ENCODE measurements at regions not wholly inside any gene's neighbourhood (a gene's known extent, or its start where the extent isn't known, plus 50 kb on each side); places are given as distances from the start of the nearest gene placed in this dataset.

- H3K36me3 ChIP-seq: no peaks in the 10 kb centered on the region
- intact Hi-C loops (cut with DNase I; ENCODE audit: low total_unique reads): no loop called here
- no peak for TF ChIP-seq CTCF (IDR thresholded peaks at IDR 0.05)
- TF ChIP-seq EP300 (IDR thresholded peaks at IDR 0.05): no peak
- H3K9me3 ChIP-seq: no peaks in the 10 kb centered on the region
- H3K4me3 ChIP-seq: no peak overlapping the region
- no peak for DNase-seq
- no peak overlapping the region for H3K27ac ChIP-seq
- 43 to 60% (median 59%) methylated on average over 3 of the region's 3 CpGs for WGBS, 5 donors
- no peaks in the 10 kb centered on the region for H3K4me1 ChIP-seq
- no peaks in the 10 kb centered on the region for H3K27me3 ChIP-seq
Measured at GRCh38 chr11:107157146-107157808, 139.0 kb upstream of the GUCY1A2 start.

- no peaks in the 10 kb centered on the region for H3K9me3 ChIP-seq
- DNase-seq: no peak
- H3K36me3 ChIP-seq: no peaks in the 10 kb centered on the region
- peaks cover 0 to 3% (median 0%) of the 10 kb centered on the region in 4 donors for H3K4me1 ChIP-seq
- H3K27ac ChIP-seq: no peak overlapping the region
- no peaks in the 10 kb centered on the region for H3K27me3 ChIP-seq
- H3K4me3 ChIP-seq: no peak overlapping the region
- no peak for TF ChIP-seq POLR2AphosphoS5 (IDR thresholded peaks at IDR 0.05)
- intact Hi-C loops (cut with DNase I; ENCODE audit: low total_unique reads): no loop called here
Measured at GRCh38 chr11:107151579-107151978, 133.3 kb upstream of the GUCY1A2 start.

- Histone ChIP-seq H3K4me3 (no peak overlapping the region), H3K27me3 (no peaks in the 10 kb centered on the region), H3K36me3 (no peaks in the 10 kb centered on the region), H3K4me1 (peaks cover 0 to 3% (median 0%) of the 10 kb centered on the region in 4 donors), H3K27ac (no peak overlapping the region), H3K9me3 (no peaks in the 10 kb centered on the region)
- intact Hi-C loops (cut with DNase I; ENCODE audit: low total_unique reads): no loop called here
- no peak for DNase-seq
- WGBS, 5 donors: 22 to 58% (median 37%) methylated on average over 2 of the region's 2 CpGs
- TF ChIP-seq CTCF (IDR thresholded peaks at IDR 0.05) (no peak), POLR2AphosphoS5 (IDR thresholded peaks at IDR 0.05) (no peak), EP300 (IDR thresholded peaks at IDR 0.05) (no peak), POLR2A (IDR thresholded peaks at IDR 0.05) (no peak)
Measured at GRCh38 chr11:107151158-107151557, 132.9 kb upstream of the GUCY1A2 start.

GRCh38 chr11:107140983-107141382 lies 122.7 kb upstream of the GUCY1A2 start:
- Histone ChIP-seq H3K36me3 (no peaks in the 10 kb centered on the region), H3K4me3 (no peak overlapping the region), H3K9me3 (peaks cover 0 to 10% (median 4%) of the 10 kb centered on the region in 4 donors), H3K4me1 (no peaks in the 10 kb centered on the region), H3K27ac (no peak overlapping the region), H3K27me3 (no peaks in the 10 kb centered on the region)
- no peak for DNase-seq
- intact Hi-C loops (cut with DNase I; ENCODE audit: low total_unique reads): no loop called here
- whole genome bisulfite sequencing, 5 donors: 62 to 82% (median 77%) methylated on average over 3 of the region's 3 CpGs
- TF ChIP-seq CTCF (IDR thresholded peaks at IDR 0.05): no peak
- TF ChIP-seq POLR2AphosphoS5 (IDR thresholded peaks at IDR 0.05): no peak
- no peak for TF ChIP-seq EP300 (IDR thresholded peaks at IDR 0.05)

GRCh38 chr11:107139396-107139795 lies 121.1 kb upstream of the GUCY1A2 start:
- H3K4me3 ChIP-seq: no peak overlapping the region
- intact Hi-C loops (cut with DNase I; ENCODE audit: low total_unique reads): no loop called here
- 69 to 86% (median 79%) methylated on average over 4 of the region's 4 CpGs for WGBS, 5 donors
- H3K9me3 ChIP-seq: peaks cover 0 to 10% (median 4%) of the 10 kb centered on the region in 4 donors
- no peak for DNase-seq
- no peak overlapping the region for H3K27ac ChIP-seq
- no peaks in the 10 kb centered on the region for H3K4me1 ChIP-seq
- H3K27me3 ChIP-seq: no peaks in the 10 kb centered on the region
- no peaks in the 10 kb centered on the region for H3K36me3 ChIP-seq
- TF ChIP-seq POLR2A (IDR thresholded peaks at IDR 0.05) (no peak), CTCF (IDR thresholded peaks at IDR 0.05) (no peak), POLR2AphosphoS5 (IDR thresholded peaks at IDR 0.05) (no peak), EP300 (IDR thresholded peaks at IDR 0.05) (no peak)

All from stomach (tissue), 8 donors.